OCI-LY3 (cell line): ENCODE measurements at regions not wholly inside any gene's neighbourhood (a gene's known extent, or its start where the extent isn't known, plus 50 kb on each side); places are given as distances from the start of the nearest gene placed in this dataset.

Experiments used
- EZH2phosphoT487 ChIP-seq: fragments of 200-600 bp; shearing (Covaris generic); IDR thresholded peaks from 2 replicates; pipeline ENCODE4 v1.6.1; 2018; ENCODE audit warnings: antibody characterized with exemption, mixed run types, low read depth
- TF ChIP-seq, protein P1 (sequence below): fragments of 200-600, 300-600 bp; sonication (generic); IDR thresholded peaks from 2 replicates; pipeline ENCODE4 v1.5.1; 2014; ENCODE audit warnings: antibody characterized with exemption, low read length, low read depth

DNA sequence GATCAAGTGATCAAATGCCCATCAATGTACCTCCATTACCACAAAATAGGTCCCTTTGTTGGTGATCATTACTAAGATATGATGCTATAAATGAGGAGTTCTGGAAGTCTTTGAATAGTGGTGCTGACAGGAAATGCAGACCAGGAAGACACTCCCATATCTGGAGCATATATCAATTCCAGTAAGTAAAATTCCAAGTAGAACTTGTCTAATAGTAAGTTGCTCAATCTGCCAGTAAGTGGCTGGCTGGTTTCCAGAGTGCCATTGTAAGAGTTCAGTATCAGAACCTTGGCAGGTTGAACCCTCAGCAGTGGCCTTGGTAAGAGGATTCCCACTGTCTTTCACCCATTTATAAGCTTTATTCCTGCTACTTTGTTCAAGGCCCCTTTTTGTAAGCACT is 379.9 kb upstream of the RBMS3 start:
- TF ChIP-seq, protein P1, sequence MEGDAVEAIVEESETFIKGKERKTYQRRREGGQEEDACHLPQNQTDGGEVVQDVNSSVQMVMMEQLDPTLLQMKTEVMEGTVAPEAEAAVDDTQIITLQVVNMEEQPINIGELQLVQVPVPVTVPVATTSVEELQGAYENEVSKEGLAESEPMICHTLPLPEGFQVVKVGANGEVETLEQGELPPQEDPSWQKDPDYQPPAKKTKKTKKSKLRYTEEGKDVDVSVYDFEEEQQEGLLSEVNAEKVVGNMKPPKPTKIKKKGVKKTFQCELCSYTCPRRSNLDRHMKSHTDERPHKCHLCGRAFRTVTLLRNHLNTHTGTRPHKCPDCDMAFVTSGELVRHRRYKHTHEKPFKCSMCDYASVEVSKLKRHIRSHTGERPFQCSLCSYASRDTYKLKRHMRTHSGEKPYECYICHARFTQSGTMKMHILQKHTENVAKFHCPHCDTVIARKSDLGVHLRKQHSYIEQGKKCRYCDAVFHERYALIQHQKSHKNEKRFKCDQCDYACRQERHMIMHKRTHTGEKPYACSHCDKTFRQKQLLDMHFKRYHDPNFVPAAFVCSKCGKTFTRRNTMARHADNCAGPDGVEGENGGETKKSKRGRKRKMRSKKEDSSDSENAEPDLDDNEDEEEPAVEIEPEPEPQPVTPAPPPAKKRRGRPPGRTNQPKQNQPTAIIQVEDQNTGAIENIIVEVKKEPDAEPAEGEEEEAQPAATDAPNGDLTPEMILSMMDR, result no peak
- no peak for TF ChIP-seq EZH2phosphoT487
